ENCODE measurements at regions not wholly inside any gene's neighbourhood (a gene's known extent, or its start where the extent isn't known, plus 50 kb on each side); places are given as distances from the start of the nearest gene placed in this dataset.

DNA sequence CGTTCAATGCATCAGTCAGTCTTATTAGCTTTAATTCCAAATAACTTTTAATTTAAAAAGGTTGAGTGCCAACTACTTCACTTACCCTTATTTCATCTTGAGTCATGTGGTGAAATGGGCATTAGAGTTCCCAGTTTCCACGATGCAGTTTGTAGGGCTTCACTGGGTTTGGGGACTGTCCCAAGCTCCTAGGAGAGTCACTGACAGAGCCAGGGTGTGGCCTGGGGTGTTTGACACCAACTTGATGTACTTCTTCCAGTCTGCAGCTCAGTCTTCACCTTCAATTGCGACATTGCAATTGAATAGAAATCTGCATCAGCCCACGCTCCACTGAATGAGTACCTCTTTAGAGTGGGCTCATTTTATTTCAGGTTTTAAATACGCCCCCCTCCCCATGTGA lies 165.3 kb downstream of the ARL4C start:
- no peak for TF ChIP-seq EZH2phosphoT487 (IDR thresholded peaks at IDR 0.05; ENCODE audit: borderline replicate concordance, low read depth, low read length)
- TF ChIP-seq, protein P1, sequence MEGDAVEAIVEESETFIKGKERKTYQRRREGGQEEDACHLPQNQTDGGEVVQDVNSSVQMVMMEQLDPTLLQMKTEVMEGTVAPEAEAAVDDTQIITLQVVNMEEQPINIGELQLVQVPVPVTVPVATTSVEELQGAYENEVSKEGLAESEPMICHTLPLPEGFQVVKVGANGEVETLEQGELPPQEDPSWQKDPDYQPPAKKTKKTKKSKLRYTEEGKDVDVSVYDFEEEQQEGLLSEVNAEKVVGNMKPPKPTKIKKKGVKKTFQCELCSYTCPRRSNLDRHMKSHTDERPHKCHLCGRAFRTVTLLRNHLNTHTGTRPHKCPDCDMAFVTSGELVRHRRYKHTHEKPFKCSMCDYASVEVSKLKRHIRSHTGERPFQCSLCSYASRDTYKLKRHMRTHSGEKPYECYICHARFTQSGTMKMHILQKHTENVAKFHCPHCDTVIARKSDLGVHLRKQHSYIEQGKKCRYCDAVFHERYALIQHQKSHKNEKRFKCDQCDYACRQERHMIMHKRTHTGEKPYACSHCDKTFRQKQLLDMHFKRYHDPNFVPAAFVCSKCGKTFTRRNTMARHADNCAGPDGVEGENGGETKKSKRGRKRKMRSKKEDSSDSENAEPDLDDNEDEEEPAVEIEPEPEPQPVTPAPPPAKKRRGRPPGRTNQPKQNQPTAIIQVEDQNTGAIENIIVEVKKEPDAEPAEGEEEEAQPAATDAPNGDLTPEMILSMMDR (conservative IDR thresholded peaks at IDR 0.05; ENCODE audit: low read length): no peak
- H3K9me2 ChIP-seq (ENCODE audit: insufficient read depth, low read length): no peaks in the 10 kb centered on the region
- CTCF ChIA-PET (ENCODE audit: unreplicated experiment): no interaction called here
- no peak overlapping the region for H3K27ac ChIP-seq (ENCODE audit: low read depth, low read length, poor library complexity, severe bottlenecking)
- H4K20me1 ChIP-seq (ENCODE audit: insufficient read depth, low read length): no peaks in the 10 kb centered on the region
- DNase-seq (ENCODE audit: low spot score): no peak
- H3K4me3 ChIP-seq (ENCODE audit: low read depth, low read length, poor library complexity, severe bottlenecking): no peak overlapping the region
- no peaks in the 10 kb centered on the region for H3K4me1 ChIP-seq (ENCODE audit: insufficient read depth, low read length, poor library complexity, severe bottlenecking)
- POLR2A ChIA-PET: no interaction called here
- BruUV-seq (replicated peaks): no TSS peak
- H2AFZ ChIP-seq (ENCODE audit: low read length): no peak overlapping the region
- intact Hi-C loops (cut with micrococcal nuclease; ENCODE audit: unreplicated experiment): no loop called here
- H3K9me3 ChIP-seq (ENCODE audit: low read length): no peaks in the 10 kb centered on the region
- no peaks in the 10 kb centered on the region for H3K36me3 ChIP-seq (ENCODE audit: insufficient read depth, low read length)
- H3K4me2 ChIP-seq (ENCODE audit: low read length): no peak overlapping the region
- no peaks in the 10 kb centered on the region for H3K79me2 ChIP-seq (ENCODE audit: insufficient read depth, low read depth, low read length)

DNA sequence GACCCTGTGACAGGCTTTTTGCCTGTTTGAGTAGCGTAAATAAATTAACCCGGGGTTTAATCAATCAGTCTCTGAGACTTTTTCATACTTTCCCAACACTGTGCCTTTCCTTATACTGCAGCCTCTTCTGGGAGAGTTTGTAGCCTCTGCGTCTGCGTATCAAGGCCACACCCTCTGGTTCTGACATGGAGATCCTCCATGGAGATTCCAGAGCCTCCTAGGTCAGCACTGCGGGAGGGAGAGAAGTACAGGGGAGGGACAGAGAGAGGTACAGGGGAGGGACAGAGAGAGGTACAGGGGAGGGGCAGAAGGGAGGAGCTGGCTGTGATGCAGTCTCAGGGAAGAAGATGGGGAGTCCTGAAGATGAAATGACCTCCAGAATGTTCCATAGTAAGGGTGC lies 166.0 kb downstream of the ARL4C start:
- ChIA-PET POLR2A (interaction anchor here (0.6 kb wide), 2 partner anchors 23 to 124 kb away, joined by 3 read pairs; no protein-coding TSS in a partner anchor), CTCF (ENCODE audit: unreplicated experiment) (no interaction called here)
- H3K9me3 ChIP-seq (ENCODE audit: low read length): no peaks in the 10 kb centered on the region
- no peaks in the 10 kb centered on the region for H3K36me3 ChIP-seq (ENCODE audit: insufficient read depth, low read length)
- H2AFZ ChIP-seq (ENCODE audit: low read length): no peak overlapping the region
- H4K20me1 ChIP-seq (ENCODE audit: insufficient read depth, low read length): no peaks in the 10 kb centered on the region
- H3K4me3 ChIP-seq (ENCODE audit: low read depth, low read length, poor library complexity, severe bottlenecking): no peak overlapping the region
- H3K27ac ChIP-seq (ENCODE audit: low read depth, low read length, poor library complexity, severe bottlenecking): no peak overlapping the region
- no peaks in the 10 kb centered on the region for H3K9me2 ChIP-seq (ENCODE audit: insufficient read depth, low read length)
- TF ChIP-seq, protein P1 (conservative IDR thresholded peaks at IDR 0.05; ENCODE audit: low read length): no peak
- no peak for TF ChIP-seq EZH2phosphoT487 (IDR thresholded peaks at IDR 0.05; ENCODE audit: borderline replicate concordance, low read depth, low read length)
- no peak overlapping the region for H3K4me2 ChIP-seq (ENCODE audit: low read length)
- DNase-seq (ENCODE audit: low spot score): no peak
- intact Hi-C loops (cut with micrococcal nuclease; ENCODE audit: unreplicated experiment): no loop called here
- H3K4me1 ChIP-seq (ENCODE audit: insufficient read depth, low read length, poor library complexity, severe bottlenecking): no peaks in the 10 kb centered on the region
- H3K79me2 ChIP-seq (ENCODE audit: insufficient read depth, low read depth, low read length): no peaks in the 10 kb centered on the region
- BruUV-seq (replicated peaks): no TSS peak

DNA sequence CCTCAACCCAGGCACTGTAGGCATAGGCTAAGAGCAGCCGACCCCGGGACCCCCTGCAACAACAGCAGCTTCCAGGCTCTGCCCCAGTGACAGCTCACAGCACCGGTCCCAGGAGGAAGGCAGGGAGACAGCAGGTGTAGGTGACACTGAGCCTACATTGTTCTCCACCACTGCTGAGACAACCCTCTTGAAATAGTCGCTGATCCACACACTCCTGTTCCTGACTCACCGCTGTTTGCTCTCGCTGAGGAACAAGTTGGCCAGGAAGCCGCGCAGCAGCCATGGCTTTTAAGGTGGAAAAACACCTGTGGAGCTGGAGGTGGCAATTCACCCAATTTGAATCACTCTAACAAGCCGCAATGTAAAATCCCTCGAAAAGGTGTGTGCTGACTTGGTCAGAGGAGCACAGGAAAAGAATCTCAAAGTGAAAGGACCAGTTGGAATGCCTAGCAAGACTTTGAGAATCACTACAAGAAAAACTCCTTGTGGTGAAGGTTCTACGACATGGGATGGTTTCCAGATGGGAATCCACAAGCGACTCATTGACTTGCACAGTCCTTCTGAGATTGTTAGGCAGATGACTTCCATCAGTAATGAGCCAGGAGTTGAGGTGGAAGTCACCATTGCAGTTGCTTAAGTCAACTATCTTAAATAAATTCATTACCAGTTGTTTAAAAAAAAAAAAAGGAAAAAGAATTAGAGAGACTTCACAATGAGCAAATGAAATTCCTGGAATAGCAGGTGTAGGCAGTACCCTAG lies 167.5 kb downstream of the ARL4C start:
- Histone ChIP-seq H3K4me1 (ENCODE audit: insufficient read depth, low read length, poor library complexity, severe bottlenecking) (no peaks in the 10 kb centered on the region), H3K4me3 (ENCODE audit: low read depth, low read length, poor library complexity, severe bottlenecking) (no peak overlapping the region), H2AFZ (ENCODE audit: low read length) (no peak overlapping the region), H3K79me2 (ENCODE audit: insufficient read depth, low read depth, low read length) (no peaks in the 10 kb centered on the region), H3K27ac (ENCODE audit: low read depth, low read length, poor library complexity, severe bottlenecking) (no peak overlapping the region), H3K36me3 (ENCODE audit: insufficient read depth, low read length) (no peaks in the 10 kb centered on the region), H3K4me2 (ENCODE audit: low read length) (no peak overlapping the region), H3K9me3 (ENCODE audit: low read length) (no peaks in the 10 kb centered on the region), H3K9me2 (ENCODE audit: insufficient read depth, low read length) (no peaks in the 10 kb centered on the region), H4K20me1 (ENCODE audit: insufficient read depth, low read length) (no peaks in the 10 kb centered on the region)
- ChIA-PET CTCF (ENCODE audit: unreplicated experiment) (interaction anchor here (0.6 kb wide), 1 partner anchor 111 kb away, joined by 4 read pairs; no protein-coding TSS in a partner anchor), POLR2A (no interaction called here)
- intact Hi-C loops (cut with micrococcal nuclease; ENCODE audit: unreplicated experiment): no loop called here
- no peak for DNase-seq (ENCODE audit: low spot score)
- TF ChIP-seq, protein P1 (conservative IDR thresholded peaks at IDR 0.05; ENCODE audit: low read length): no peak
- TF ChIP-seq EZH2phosphoT487 (IDR thresholded peaks at IDR 0.05; ENCODE audit: borderline replicate concordance, low read depth, low read length): no peak
- no TSS peak for BruUV-seq (replicated peaks)
